ENCODE measurements at regions not wholly inside any gene's neighbourhood (a gene's known extent, or its start where the extent isn't known, plus 50 kb on each side); places are given as distances from the start of the nearest gene placed in this dataset.
"Not testable (repeated sequence)": the region's sequence is repeated elsewhere in the genome, so short reads cannot be mapped to it uniquely, and the experiment has no call there.

DNA sequence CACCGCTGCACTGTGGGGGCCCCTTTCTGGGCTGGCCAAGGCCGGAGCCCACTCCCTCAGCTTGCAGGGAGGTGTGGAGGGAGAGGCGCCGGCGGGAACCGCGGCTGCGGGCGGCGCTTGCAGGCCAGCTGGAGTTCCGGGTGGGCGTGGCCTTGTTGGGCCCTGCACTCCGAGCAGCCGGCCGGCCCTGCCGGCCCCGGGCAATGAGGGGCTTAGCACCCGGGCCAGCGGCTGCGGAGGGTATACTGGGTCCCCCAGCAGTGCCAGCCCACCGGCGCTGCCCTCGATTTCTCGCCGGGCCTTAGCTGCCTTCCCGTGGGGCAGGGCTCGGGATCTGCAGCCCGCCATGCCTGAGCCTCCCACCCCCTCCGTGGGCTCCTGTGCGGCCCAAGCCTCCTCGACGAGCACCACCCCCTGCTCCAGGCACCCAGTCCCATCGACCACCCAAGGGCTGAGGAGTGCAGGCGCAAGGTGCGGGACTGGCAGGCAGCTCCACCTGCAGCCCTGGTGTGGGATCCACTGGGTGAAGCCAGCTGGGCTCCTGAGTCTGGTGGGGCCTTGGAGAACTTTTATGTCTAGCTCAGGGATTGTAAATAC, 705.1 kb upstream of the CDH9 start:
- not testable (repeated sequence) for H3K4me1 ChIP-seq (ENCODE audit: low read length); H4K20me1 ChIP-seq (ENCODE audit: insufficient read depth, low read depth, low read length); H3K9me3 ChIP-seq (ENCODE audit: low read length); H3K36me3 ChIP-seq (ENCODE audit: insufficient read depth, low read length); H3K4me3 ChIP-seq (ENCODE audit: low read length); H3K9me2 ChIP-seq (replicated peaks; ENCODE audit: insufficient read depth, low read length); H3K27ac ChIP-seq (ENCODE audit: low read length); H3K9ac ChIP-seq (ENCODE audit: low read length); DNase-seq; H3K4me2 ChIP-seq (ENCODE audit: low read depth, low read length, poor library complexity, severe bottlenecking); H3K79me2 ChIP-seq (ENCODE audit: low read length); H2AFZ ChIP-seq (ENCODE audit: low read length); H3K27me3 ChIP-seq (ENCODE audit: low read length)

DNA sequence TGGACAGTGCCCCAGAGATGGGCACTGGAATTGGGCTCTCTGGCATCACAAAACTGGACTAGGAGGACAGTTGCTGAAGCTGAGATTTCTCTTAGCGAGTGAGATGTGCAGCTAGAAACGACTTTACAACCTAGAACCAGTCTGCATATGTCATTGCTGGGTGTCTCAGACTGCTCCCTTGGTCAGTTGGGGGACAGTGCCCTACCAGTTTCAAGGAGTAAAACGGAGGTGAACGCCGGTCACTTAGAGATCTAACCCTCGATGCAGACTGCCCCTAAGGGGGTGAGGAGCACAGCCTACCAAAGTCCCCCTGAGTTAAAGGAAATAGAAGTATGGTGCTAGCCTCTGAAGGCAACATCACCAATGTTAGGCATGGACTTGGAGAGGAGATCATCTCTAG, 704.4 kb upstream of the CDH9 start:
- DNase-seq = no peak
- Histone ChIP-seq H3K9me3 (ENCODE audit: low read length) (no peaks in the 10 kb centered on the region; the same call in none of the 2 replicates), H2AFZ (ENCODE audit: low read length) (no peak overlapping the region), H3K4me1 (ENCODE audit: low read length) (no peaks in the 10 kb centered on the region), H3K27me3 (ENCODE audit: low read length) (no peaks in the 10 kb centered on the region), H4K20me1 (ENCODE audit: insufficient read depth, low read depth, low read length) (no peaks in the 10 kb centered on the region), H3K79me2 (ENCODE audit: low read length) (no peaks in the 10 kb centered on the region), H3K4me2 (ENCODE audit: low read depth, low read length, poor library complexity, severe bottlenecking) (no peak overlapping the region), H3K9ac (ENCODE audit: low read length) (no peak overlapping the region), H3K4me3 (ENCODE audit: low read length) (no peak overlapping the region), H3K9me2 (replicated peaks; ENCODE audit: insufficient read depth, low read length) (no peaks in the 10 kb centered on the region), H3K27ac (ENCODE audit: low read length) (no peak overlapping the region), H3K36me3 (ENCODE audit: insufficient read depth, low read length) (no peaks in the 10 kb centered on the region)

- Histone ChIP-seq H2AFZ (ENCODE audit: low read length) (no peak overlapping the region), H4K20me1 (ENCODE audit: insufficient read depth, low read depth, low read length) (no peaks in the 10 kb centered on the region), H3K9me2 (replicated peaks; ENCODE audit: insufficient read depth, low read length) (no peaks in the 10 kb centered on the region), H3K27ac (ENCODE audit: low read length) (no peak overlapping the region), H3K9ac (ENCODE audit: low read length) (no peak overlapping the region), H3K36me3 (ENCODE audit: insufficient read depth, low read length) (no peaks in the 10 kb centered on the region), H3K9me3 (ENCODE audit: low read length) (no peaks in the 10 kb centered on the region), H3K4me3 (ENCODE audit: low read length) (no peak overlapping the region), H3K4me1 (ENCODE audit: low read length) (no peaks in the 10 kb centered on the region), H3K27me3 (ENCODE audit: low read length) (no peaks in the 10 kb centered on the region), H3K4me2 (ENCODE audit: low read depth, low read length, poor library complexity, severe bottlenecking) (no peak overlapping the region), H3K79me2 (ENCODE audit: low read length) (no peaks in the 10 kb centered on the region)
- no peak for DNase-seq
Observed at GRCh38 chr5:27734838-27735237, 696.5 kb upstream of the CDH9 start.

DNA sequence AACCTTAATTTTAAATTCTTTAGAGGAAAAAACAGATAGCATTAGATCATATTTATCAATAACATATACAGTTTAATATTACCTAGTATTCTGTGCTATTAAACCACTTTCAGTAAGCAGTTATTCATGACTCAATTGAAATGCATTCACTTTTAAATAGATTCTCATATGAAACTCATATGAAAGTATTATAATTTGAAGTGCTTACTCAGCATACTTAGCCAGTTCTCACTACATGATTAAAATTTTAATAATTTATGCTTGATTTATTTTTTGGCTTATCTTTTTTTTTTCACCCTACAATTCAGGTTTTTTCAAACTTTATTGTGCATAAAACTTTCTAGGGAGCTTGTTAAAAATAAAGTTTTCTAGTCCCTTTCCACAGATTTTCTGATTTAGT, 694.9 kb upstream of the CDH9 start:
- no peaks in the 10 kb centered on the region for H3K36me3 ChIP-seq (ENCODE audit: insufficient read depth, low read length)
- H3K9me3 ChIP-seq (ENCODE audit: low read length) = no peaks in the 10 kb centered on the region
- H3K79me2 ChIP-seq (ENCODE audit: low read length) = no peaks in the 10 kb centered on the region
- H3K9ac ChIP-seq (ENCODE audit: low read length) = no peak overlapping the region
- no peaks in the 10 kb centered on the region for H4K20me1 ChIP-seq (ENCODE audit: insufficient read depth, low read depth, low read length)
- no peak for DNase-seq
- no peak overlapping the region for H3K4me2 ChIP-seq (ENCODE audit: low read depth, low read length, poor library complexity, severe bottlenecking)
- H2AFZ ChIP-seq (ENCODE audit: low read length) = no peak overlapping the region
- no peaks in the 10 kb centered on the region for H3K9me2 ChIP-seq (replicated peaks; ENCODE audit: insufficient read depth, low read length)
- no peak overlapping the region for H3K4me3 ChIP-seq (ENCODE audit: low read length)
- H3K27ac ChIP-seq (ENCODE audit: low read length) = no peak overlapping the region
- H3K27me3 ChIP-seq (ENCODE audit: low read length) = no peaks in the 10 kb centered on the region
- no peaks in the 10 kb centered on the region for H3K4me1 ChIP-seq (ENCODE audit: low read length)

GRCh38 chr5:27727254-27727653, 688.9 kb upstream of the CDH9 start:
- Histone ChIP-seq H3K79me2 (ENCODE audit: low read length) (no peaks in the 10 kb centered on the region), H2AFZ (ENCODE audit: low read length) (no peak overlapping the region), H3K4me1 (ENCODE audit: low read length) (no peaks in the 10 kb centered on the region; the same call in 1 of the 2 replicates), H3K9ac (ENCODE audit: low read length) (no peak overlapping the region), H3K4me3 (ENCODE audit: low read length) (no peak overlapping the region), H4K20me1 (ENCODE audit: insufficient read depth, low read depth, low read length) (no peaks in the 10 kb centered on the region), H3K4me2 (ENCODE audit: low read depth, low read length, poor library complexity, severe bottlenecking) (no peak overlapping the region), H3K9me2 (replicated peaks; ENCODE audit: insufficient read depth, low read length) (no peaks in the 10 kb centered on the region), H3K36me3 (ENCODE audit: insufficient read depth, low read length) (no peaks in the 10 kb centered on the region), H3K27ac (ENCODE audit: low read length) (no peak overlapping the region), H3K9me3 (ENCODE audit: low read length) (no peaks in the 10 kb centered on the region), H3K27me3 (ENCODE audit: low read length) (no peaks in the 10 kb centered on the region)
- no peak for DNase-seq

DNA sequence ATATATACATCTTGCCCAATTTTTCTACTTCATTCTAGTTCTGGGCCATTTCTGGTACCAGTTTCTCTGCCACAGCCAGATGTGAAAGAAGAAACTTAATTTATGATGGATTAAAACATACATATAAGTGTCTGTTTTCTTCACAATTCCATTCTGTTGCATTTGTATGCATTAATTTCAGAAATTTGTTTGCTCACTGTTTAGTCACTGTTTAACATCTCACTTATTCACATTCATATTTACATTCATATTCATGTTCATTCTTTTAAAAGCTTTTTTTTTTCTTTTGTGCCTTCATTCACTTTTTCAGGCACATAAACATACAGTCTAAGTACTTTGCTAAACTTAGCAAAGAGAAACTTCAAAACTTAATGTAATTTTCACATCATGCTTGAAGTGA, 684.0 kb upstream of the CDH9 start:
- Histone ChIP-seq H3K9me3 (ENCODE audit: low read length) (no peaks in the 10 kb centered on the region; the same call in 1 of the 2 replicates), H3K4me3 (ENCODE audit: low read length) (no peak overlapping the region), H3K4me2 (ENCODE audit: low read depth, low read length, poor library complexity, severe bottlenecking) (no peak overlapping the region), H3K27me3 (ENCODE audit: low read length) (no peaks in the 10 kb centered on the region), H3K4me1 (ENCODE audit: low read length) (no peaks in the 10 kb centered on the region; the same call in 1 of the 2 replicates), H2AFZ (ENCODE audit: low read length) (no peak overlapping the region), H4K20me1 (ENCODE audit: insufficient read depth, low read depth, low read length) (no peaks in the 10 kb centered on the region), H3K36me3 (ENCODE audit: insufficient read depth, low read length) (no peaks in the 10 kb centered on the region), H3K9me2 (replicated peaks; ENCODE audit: insufficient read depth, low read length) (no peaks in the 10 kb centered on the region), H3K79me2 (ENCODE audit: low read length) (no peaks in the 10 kb centered on the region), H3K9ac (ENCODE audit: low read length) (no peak overlapping the region), H3K27ac (ENCODE audit: low read length) (no peak overlapping the region)
- no peak for DNase-seq

GRCh38 chr5:27708534-27708933, 670.1 kb upstream of the CDH9 start:
- H3K79me2 ChIP-seq (ENCODE audit: low read length) = no peaks in the 10 kb centered on the region
- H3K9me2 ChIP-seq (replicated peaks; ENCODE audit: insufficient read depth, low read length) = no peaks in the 10 kb centered on the region
- H2AFZ ChIP-seq (ENCODE audit: low read length) = no peak overlapping the region

DNA sequence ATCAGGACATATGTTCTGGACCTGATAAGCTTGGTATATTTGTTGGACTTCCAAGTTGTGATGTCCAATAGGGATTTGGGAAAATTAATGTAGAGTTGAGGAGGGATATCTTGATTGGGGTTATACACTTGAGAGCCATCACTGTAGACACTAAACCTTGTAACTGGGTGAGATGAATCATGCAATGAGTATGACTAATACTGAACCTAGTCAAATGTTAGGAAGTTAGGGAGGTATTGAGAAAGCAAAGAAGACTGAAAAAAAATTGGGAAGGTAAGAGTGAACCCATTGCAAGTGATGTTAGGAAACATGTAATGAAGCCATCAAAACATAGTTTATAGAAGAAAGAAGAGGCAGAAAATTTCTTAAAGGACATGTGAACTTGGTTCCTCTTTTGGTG, 668.4 kb upstream of the CDH9 start:
- Histone ChIP-seq H3K27me3 (ENCODE audit: low read length) (no peaks in the 10 kb centered on the region), H3K27ac (ENCODE audit: low read length) (no peak overlapping the region), H3K4me2 (ENCODE audit: low read depth, low read length, poor library complexity, severe bottlenecking) (no peak overlapping the region), H3K4me1 (ENCODE audit: low read length) (peaks cover 8% of the 10 kb centered on the region), H4K20me1 (ENCODE audit: insufficient read depth, low read depth, low read length) (no peaks in the 10 kb centered on the region), H2AFZ (ENCODE audit: low read length) (no peak overlapping the region), H3K4me3 (ENCODE audit: low read length) (no peak overlapping the region), H3K9me3 (ENCODE audit: low read length) (no peaks in the 10 kb centered on the region; the same call in 1 of the 2 replicates), H3K9ac (ENCODE audit: low read length) (no peak overlapping the region), H3K36me3 (ENCODE audit: insufficient read depth, low read length) (no peaks in the 10 kb centered on the region), H3K9me2 (replicated peaks; ENCODE audit: insufficient read depth, low read length) (no peaks in the 10 kb centered on the region), H3K79me2 (ENCODE audit: low read length) (no peaks in the 10 kb centered on the region)
- no peak for DNase-seq

More at GRCh38 chr5:27708534-27708933, 670.1 kb upstream of the CDH9 start:
- no peak for DNase-seq
- no peak overlapping the region for H3K9ac ChIP-seq (ENCODE audit: low read length)
- no peaks in the 10 kb centered on the region for H3K4me1 ChIP-seq (ENCODE audit: low read length)
- no peaks in the 10 kb centered on the region for H4K20me1 ChIP-seq (ENCODE audit: insufficient read depth, low read depth, low read length)
- no peaks in the 10 kb centered on the region; the same call in 1 of the 2 replicates for H3K9me3 ChIP-seq (ENCODE audit: low read length)
- H3K4me2 ChIP-seq (ENCODE audit: low read depth, low read length, poor library complexity, severe bottlenecking) = no peak overlapping the region
- no peaks in the 10 kb centered on the region for H3K27me3 ChIP-seq (ENCODE audit: low read length)
- no peak overlapping the region for H3K4me3 ChIP-seq (ENCODE audit: low read length)
- H3K36me3 ChIP-seq (ENCODE audit: insufficient read depth, low read length) = no peaks in the 10 kb centered on the region
- H3K27ac ChIP-seq (ENCODE audit: low read length) = no peak overlapping the region

Data from Karpas-422 (cell line).